ENCODE measurements at regions not wholly inside any gene's neighbourhood (a gene's known extent, or its start where the extent isn't known, plus 50 kb on each side); places are given as distances from the start of the nearest gene placed in this dataset.

DNA sequence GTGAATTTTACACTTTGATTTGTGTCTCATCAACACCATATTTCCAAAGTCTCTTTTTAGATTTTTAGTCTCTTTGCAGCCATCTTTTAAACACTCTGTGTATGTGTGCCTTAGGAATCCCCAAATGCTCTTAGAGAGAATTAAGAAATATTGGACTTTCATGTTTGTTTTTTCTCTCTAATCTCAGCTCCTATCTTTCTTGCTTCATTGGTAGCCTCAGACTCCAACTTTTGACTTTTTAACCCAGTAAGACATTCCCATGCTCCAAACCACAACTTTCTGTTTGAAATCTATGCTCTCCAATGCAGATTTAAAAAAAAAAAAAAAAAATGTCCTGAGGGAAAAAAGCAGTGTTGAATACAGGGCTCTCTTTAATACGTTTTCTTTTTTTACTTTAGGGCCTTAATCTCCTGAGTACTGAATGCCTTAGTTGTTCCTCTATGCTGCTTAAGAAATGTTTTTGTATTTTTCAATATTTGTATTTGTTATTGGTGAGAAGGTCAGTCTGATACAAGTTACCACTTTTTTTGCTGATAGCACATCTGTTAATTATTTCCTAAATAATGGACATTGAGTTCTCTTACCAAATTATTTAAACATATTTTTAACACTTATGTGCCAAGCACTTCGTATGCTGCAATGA lies 489.9 kb downstream of the NXPH1 start:
- no peak overlapping the region for H2AFZ ChIP-seq (ENCODE audit: low read depth, low read length, poor library complexity, severe bottlenecking)
- BruUV-seq (replicated peaks) = no TSS peak
- intact Hi-C loops (cut with micrococcal nuclease) = no loop called here

GRCh38 chr7:8931906-8932646 lies 498.7 kb downstream of the NXPH1 start:
- no peak for DNase-seq (ENCODE audit: low read depth, low spot score)
- Histone ChIP-seq H3K4me1 (ENCODE audit: control insufficient read depth in 1 of 2, insufficient read depth in 2 of 2, low read length in 2 of 2) (no peaks in the 10 kb centered on the region), H3K9me2 (ENCODE audit: insufficient read depth) (no peaks in the 10 kb centered on the region), H3K9ac (ENCODE audit: low read length) (no peak overlapping the region), H3K27me3 (ENCODE audit: insufficient read depth, low read length) (no peaks in the 10 kb centered on the region), H3K79me2 (ENCODE audit: insufficient read depth, low read length) (no peaks in the 10 kb centered on the region), H3K4me2 (ENCODE audit: low read length) (no peak overlapping the region), H3K4me3 (replicated peaks in 1 of 2; ENCODE audit: low read depth in 1 of 2, low read length in 2 of 2) (no peak overlapping the region), H3K36me3 (ENCODE audit: control insufficient read depth in 1 of 2, insufficient read depth in 2 of 2, low read length in 2 of 2) (no peaks in the 10 kb centered on the region), H3K27ac (ENCODE audit: low read depth, low read length) (no peak overlapping the region), H2AFZ (ENCODE audit: low read depth, low read length, poor library complexity, severe bottlenecking) (no peak overlapping the region), H3K9me3 (ENCODE audit: control insufficient read depth in 1 of 2, insufficient read depth in 1 of 2, low read depth in 1 of 2, low read length in 2 of 2) (peaks cover 0 to 5% of the 10 kb centered on the region in 2 experiments; a peak in 1 of 4 replicates), H4K20me1 (ENCODE audit: insufficient read depth) (no peaks in the 10 kb centered on the region)
- ATAC-seq = no peak
- RAD21 ChIA-PET (ENCODE audit: low non-redundant PET in 1 of 2, low total read pairs in 2 of 2, uncharacterized antibody in 2 of 2, unreplicated experiment in 2 of 2) = no interaction called here
- CTCF ChIA-PET = no interaction called here
- intact Hi-C loops (cut with micrococcal nuclease) = no loop called here
- POLR2A ChIA-PET = no interaction called here
- no TSS peak for BruUV-seq (replicated peaks)
- TF ChIP-seq SP1 (IDR thresholded peaks at IDR 0.05; ENCODE audit: low read depth) (no peak), CBX3 (IDR thresholded peaks at IDR 0.05; ENCODE audit: low read depth) (no peak), TCF7L2 (IDR thresholded peaks at IDR 0.05; ENCODE audit: borderline replicate concordance, extremely low read depth, insufficient read depth, insufficient read length) (no peak), REST (IDR thresholded peaks at IDR 0.05; ENCODE audit: low read depth) (no peak), SIN3A (IDR thresholded peaks at IDR 0.05; ENCODE audit: low read depth) (no peak), EZH2phosphoT487 (IDR thresholded peaks at IDR 0.05; ENCODE audit: borderline replicate concordance) (no peak), RAD21 (IDR thresholded peaks at IDR 0.05; ENCODE audit: low read depth) (no peak), POLR2A (IDR thresholded peaks at IDR 0.05; ENCODE audit: borderline replicate concordance, extremely low read depth, insufficient read depth, insufficient read length) (no peak), JUND (IDR thresholded peaks at IDR 0.05) (no peak), EZH2 (IDR thresholded peaks at IDR 0.05) (no peak)
- TF ChIP-seq, protein P1, sequence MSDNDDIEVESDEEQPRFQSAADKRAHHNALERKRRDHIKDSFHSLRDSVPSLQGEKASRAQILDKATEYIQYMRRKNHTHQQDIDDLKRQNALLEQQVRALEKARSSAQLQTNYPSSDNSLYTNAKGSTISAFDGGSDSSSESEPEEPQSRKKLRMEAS (IDR thresholded peaks at IDR 0.05) = no peak

More for the DNA sequence above, 489.9 kb downstream of the NXPH1 start:
- Histone ChIP-seq H3K27me3 (ENCODE audit: insufficient read depth, low read length) (no peaks in the 10 kb centered on the region), H3K9ac (ENCODE audit: low read length) (no peak overlapping the region), H4K20me1 (ENCODE audit: insufficient read depth) (no peaks in the 10 kb centered on the region), H3K4me1 (ENCODE audit: control insufficient read depth in 1 of 2, insufficient read depth in 2 of 2, low read length in 2 of 2) (no peaks in the 10 kb centered on the region), H3K27ac (ENCODE audit: low read depth, low read length) (no peak overlapping the region), H3K4me3 (replicated peaks in 1 of 2; ENCODE audit: low read depth in 1 of 2, low read length in 2 of 2) (no peak overlapping the region), H3K79me2 (ENCODE audit: insufficient read depth, low read length) (no peaks in the 10 kb centered on the region), H3K9me3 (ENCODE audit: control insufficient read depth in 1 of 2, insufficient read depth in 1 of 2, low read depth in 1 of 2, low read length in 2 of 2) (peaks cover 4 to 8% of the 10 kb centered on the region in 2 experiments; a peak in 2 of 4 replicates), H3K4me2 (ENCODE audit: low read length) (no peak overlapping the region), H3K36me3 (ENCODE audit: control insufficient read depth in 1 of 2, insufficient read depth in 2 of 2, low read length in 2 of 2) (no peaks in the 10 kb centered on the region), H3K9me2 (ENCODE audit: insufficient read depth) (no peaks in the 10 kb centered on the region)
- ChIA-PET CTCF (no interaction called here), POLR2A (no interaction called here), RAD21 (ENCODE audit: low non-redundant PET in 1 of 2, low total read pairs in 2 of 2, uncharacterized antibody in 2 of 2, unreplicated experiment in 2 of 2) (no interaction called here)
- ATAC-seq (no peak), DNase-seq (ENCODE audit: low read depth, low spot score) (no peak)
- TF ChIP-seq, protein P2, sequence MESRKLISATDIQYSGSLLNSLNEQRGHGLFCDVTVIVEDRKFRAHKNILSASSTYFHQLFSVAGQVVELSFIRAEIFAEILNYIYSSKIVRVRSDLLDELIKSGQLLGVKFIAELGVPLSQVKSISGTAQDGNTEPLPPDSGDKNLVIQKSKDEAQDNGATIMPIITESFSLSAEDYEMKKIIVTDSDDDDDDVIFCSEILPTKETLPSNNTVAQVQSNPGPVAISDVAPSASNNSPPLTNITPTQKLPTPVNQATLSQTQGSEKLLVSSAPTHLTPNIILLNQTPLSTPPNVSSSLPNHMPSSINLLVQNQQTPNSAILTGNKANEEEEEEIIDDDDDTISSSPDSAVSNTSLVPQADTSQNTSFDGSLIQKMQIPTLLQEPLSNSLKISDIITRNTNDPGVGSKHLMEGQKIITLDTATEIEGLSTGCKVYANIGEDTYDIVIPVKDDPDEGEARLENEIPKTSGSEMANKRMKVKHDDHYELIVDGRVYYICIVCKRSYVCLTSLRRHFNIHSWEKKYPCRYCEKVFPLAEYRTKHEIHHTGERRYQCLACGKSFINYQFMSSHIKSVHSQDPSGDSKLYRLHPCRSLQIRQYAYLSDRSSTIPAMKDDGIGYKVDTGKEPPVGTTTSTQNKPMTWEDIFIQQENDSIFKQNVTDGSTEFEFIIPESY (IDR thresholded peaks at IDR 0.05; ENCODE audit: extremely low read depth, insufficient replicate concordance, low read length) = no peak
- no peak for TF ChIP-seq SP1 (IDR thresholded peaks at IDR 0.05; ENCODE audit: low read depth)
